K562 (cell line): ENCODE measurements at regions not wholly inside any gene's neighbourhood (a gene's known extent, or its start where the extent isn't known, plus 50 kb on each side); places are given as distances from the start of the nearest gene placed in this dataset.

Experiments
- CTCF ChIP-seq, 3 experiments: IDR thresholded peaks in 2 of 3; conservative IDR thresholded peaks in 1 of 3; 2 replicates each; pipeline ENCODE4 v1.5.1; 2011 to 2012; ENCODE audit warnings: low read length in 3 of 3, mild to moderate bottlenecking in 3 of 3, control low read depth in 2 of 3, improper control_type of control experiment in 1 of 3, inconsistent platforms in 1 of 3, low read depth in 1 of 3, mixed read lengths in 1 of 3, moderate library complexity in 1 of 3; ENCODE audit not compliant: insufficient read depth in 2 of 3
- MCM7 ChIP-seq, 2 experiments: fragments of 450-650 bp; IDR thresholded peaks; 2 replicates each; pipeline ENCODE4 v1.6.1; 2016 to 2018
- MXI1 ChIP-seq: IDR thresholded peaks from 2 replicates; pipeline ENCODE4 v1.6.1; 2011; ENCODE audit warnings: low read depth, mild to moderate bottlenecking, improper control_type of control experiment, low read length
- POLR2AphosphoS5 ChIP-seq: IDR thresholded peaks from 2 replicates; pipeline ENCODE4 v1.6.1; 2011; ENCODE audit warnings: mild to moderate bottlenecking, low read depth, low read length, moderate library complexity; ENCODE audit not compliant: control insufficient read depth, insufficient read depth
- SMARCC2 ChIP-seq: fragments of 450-650 bp; IDR thresholded peaks from 2 replicates; pipeline ENCODE4 v1.6.1; 2017; ENCODE audit warnings: antibody characterized with exemption, moderate library complexity, mild to moderate bottlenecking, low read depth
- YY1 ChIP-seq, 3 experiments: IDR thresholded peaks; 2 replicates each; pipeline ENCODE4 v1.6.1; 2011; ENCODE audit warnings: low read length in 2 of 3, mild to moderate bottlenecking in 2 of 3, moderate library complexity in 2 of 3, borderline replicate concordance in 1 of 3, control low read depth in 1 of 3, low read depth in 1 of 3; ENCODE audit not compliant: insufficient read depth in 3 of 3, insufficient replicate concordance in 2 of 3, control insufficient read depth in 1 of 3, insufficient read length in 1 of 3; ENCODE audit errors: extremely low read depth in 1 of 3
- ZNF24 ChIP-seq: fragments of 450-650 bp; IDR thresholded peaks from 2 replicates; pipeline ENCODE4 v1.6.1; 2016

- TF ChIP-seq ZNF24 (no peak), MXI1 (no peak), MCM7 (IDR thresholded peaks at IDR 0.05) (no peak), YY1 (IDR thresholded peaks at IDR 0.05; ENCODE audit: borderline replicate concordance in 1 of 3, control insufficient read depth in 1 of 3, extremely low read depth in 1 of 3, insufficient read depth in 3 of 3, insufficient read length in 1 of 3, insufficient replicate concordance in 2 of 3, low read depth in 1 of 3, low read length in 2 of 3) (no peak), SMARCC2 (no peak), POLR2AphosphoS5 (no peak), CTCF (IDR thresholded peaks at IDR 0.05 in 2 of 3, conservative IDR thresholded peaks at IDR 0.05 in 1 of 3; ENCODE audit: insufficient read depth in 2 of 3, low read depth in 1 of 3, low read length in 3 of 3) (no peak)
These were observed 302.3 kb upstream of the G2E3 start for GRCh38 chr14:30256627-30257026.
